ENCODE measurements at regions not wholly inside any gene's neighbourhood (a gene's known extent, or its start where the extent isn't known, plus 50 kb on each side); places are given as distances from the start of the nearest gene placed in this dataset.
"Not testable (repeated sequence)": the region's sequence is repeated elsewhere in the genome, so short reads cannot be mapped to it uniquely, and the experiment has no call there.

DNA sequence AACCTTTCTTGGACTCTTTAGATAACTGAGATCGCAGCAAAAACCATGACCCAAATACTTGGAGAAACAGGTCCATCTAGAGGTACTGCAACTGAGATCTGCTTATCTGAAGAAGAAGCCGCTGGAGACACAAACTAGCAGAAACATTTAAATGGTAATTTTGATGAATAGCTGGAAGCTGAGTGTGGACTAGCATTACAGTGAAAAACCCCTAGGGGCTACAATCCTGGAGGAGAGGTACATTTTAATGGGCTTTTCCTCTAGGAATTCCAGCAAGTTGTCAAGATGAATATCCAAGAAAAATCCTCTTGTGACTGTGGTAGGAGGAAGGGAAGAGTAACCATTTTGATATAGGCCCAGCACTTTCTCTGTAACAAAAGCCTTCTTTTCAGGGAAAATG is 592.5 kb upstream of the GRIA3 start:
- DNase-seq = no peak

DNA sequence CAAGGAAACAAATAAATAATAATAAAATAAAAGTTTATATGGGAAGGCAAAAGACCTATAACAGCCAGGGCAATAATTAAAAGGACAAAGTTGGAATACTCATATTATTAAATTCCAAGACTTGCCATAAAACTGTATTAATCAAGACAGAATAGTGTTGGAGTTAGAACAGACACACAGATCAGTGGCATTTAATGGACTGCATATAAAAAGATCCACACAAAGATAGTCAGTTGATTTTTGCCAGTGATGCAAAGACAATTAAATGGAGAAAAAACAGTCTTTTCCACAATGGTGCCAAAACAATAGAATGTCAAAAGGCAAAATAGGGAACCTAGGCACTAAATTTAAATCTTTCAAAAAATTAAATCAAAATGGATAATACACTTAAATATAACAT is 587.1 kb upstream of the GRIA3 start:
- no peak for DNase-seq

DNA sequence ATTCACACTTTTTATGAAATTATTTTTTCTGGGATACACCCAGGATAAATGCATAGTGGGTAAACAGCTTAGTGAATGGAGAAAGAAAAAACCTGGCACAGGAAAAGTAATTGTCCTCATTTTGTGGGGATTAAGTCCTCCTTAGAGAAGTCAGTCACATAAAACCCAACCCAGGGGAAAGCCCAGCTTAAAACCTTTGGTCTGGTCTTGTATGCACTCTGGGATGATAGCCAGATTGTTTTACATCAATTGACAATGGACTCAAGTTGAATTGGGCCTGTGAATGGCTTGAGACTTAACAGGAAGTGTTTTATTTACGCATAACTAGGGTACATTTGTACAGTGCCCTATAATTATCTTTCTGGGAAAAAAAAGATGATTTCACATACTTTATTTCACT is 561.3 kb upstream of the GRIA3 start:
- no peak for DNase-seq

DNA sequence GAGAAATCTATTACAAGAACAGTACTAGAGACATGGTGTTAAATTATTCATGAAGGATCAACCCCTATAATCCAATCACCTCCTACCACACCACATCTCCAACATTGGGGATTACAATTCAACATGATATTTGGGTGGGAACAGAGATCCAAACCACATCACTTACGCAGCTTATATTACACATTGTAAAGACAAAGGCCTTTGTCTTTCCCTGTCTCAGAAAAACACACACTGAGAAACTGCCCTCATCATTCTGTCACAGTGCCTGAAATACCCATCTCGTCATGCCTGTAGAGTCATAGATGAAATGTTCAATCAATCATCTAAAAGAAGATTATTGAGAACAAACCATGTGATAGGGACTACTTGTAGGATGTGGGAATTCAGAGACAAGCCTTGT is 558.8 kb upstream of the GRIA3 start:
- DNase-seq = no peak

DNA sequence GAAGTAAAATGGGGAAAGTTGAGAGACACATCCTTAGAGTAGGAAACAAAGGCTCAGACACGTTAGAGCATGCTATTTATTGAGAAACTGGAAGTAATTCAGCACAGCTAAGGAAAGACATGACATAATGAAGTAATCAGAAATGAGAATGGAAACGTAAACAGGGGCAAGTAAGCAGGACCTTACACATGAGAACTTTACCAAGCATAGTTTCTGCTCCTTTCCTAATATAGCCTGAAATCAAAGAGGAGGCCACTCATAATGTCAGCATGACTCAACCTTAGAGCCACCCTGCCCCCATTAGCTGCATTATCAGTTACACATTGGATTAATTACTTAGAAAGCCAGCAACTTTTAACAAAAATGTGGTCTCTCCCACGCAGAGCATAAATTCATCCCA is 558.3 kb upstream of the GRIA3 start:
- DNase-seq = no peak

DNA sequence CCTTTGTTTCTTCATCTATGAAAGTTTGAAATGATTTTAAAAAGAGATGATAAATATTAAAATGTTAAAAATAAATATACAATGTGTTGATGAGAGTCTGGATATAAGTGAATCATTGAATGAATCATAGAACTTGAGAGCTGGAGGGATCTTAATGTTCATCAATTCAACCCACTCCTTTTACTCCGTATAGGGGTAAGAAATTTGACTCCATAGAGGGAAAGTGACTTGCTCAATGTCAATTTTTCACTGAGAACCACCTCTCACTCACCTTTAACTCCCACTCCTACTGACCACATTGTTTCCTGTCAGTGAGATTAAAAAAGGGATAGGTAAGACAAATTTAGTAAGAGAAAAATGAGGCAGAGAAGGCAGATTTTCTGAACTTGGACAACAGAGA is 557.2 kb upstream of the GRIA3 start:
- no peak for DNase-seq

DNA sequence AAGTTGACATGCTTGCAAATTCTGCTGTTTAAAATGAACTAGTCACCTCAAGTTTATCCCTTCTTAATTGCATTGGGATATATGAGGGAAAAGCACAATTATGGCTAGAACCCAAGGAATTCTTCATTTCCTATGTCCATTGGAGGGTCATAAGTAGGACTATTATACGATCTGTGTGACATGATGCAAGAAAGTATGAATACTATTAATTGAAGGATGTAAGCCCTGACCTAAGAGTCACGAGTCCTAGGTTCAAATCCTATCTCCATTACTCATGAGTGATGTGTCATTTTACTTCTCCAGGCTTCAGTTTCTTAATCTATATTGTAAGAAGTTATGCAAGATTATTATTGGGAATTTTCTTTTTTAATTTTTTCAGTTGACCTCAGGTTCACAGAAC is 542.9 kb upstream of the GRIA3 start:
- DNase-seq = no peak

DNA sequence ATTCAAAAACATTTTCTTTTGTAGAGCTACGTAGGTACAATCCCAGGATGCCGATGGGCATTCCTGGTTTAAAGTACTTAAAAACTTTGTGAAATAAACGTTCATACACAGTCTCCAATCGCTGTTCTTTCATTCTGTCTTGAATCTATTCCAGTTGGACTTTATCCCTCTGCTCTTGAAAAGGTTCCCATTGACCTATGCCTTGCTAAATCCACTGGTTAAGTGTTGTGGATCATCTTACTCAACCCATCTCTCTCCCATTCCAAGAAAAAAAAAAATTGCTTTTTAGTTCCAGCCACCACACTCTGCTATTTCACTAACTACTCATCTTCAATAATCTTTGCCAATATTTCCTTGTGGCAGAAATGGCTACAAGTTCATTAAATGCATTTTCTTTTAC is 542.3 kb upstream of the GRIA3 start:
- DNase-seq = no peak

DNA sequence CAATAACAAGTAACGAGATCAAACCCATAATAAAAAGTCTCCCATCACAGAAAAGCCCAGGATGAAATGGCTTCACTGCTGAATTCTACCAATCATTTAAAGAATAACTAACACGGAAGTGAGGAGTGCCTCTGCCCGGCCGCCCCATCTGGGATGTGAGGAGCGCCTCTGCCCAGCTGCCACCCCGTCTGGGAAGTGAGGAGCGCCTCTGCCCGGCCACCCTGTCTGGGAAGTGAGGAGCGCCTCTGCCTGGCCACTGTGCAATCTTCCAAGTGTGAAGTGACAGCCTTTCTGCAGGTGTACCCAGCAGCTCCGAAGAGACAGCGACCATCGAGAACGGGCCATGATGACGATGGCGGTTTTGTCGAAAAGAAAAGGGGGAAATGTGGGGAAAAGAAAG is 528.8 kb upstream of the GRIA3 start:
- not testable (repeated sequence) for DNase-seq

DNA sequence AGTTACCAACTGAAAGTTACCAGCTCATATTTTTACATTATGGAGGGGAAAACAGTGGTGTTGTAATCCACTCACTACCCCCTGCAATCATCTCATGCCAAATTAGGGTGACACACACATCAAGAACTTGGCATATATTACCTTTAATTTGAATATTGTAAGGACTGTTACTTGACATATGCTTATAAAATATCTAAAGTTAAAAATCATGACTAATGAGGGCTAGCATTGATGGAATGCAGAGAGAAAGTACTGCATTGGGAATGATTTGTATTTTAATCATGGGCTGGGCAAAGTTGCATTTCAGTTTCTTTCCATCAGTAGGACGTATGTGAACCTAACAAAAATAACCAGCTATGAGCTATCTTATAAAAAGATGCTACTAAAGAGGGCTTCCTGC is 517.5 kb upstream of the GRIA3 start:
- DNase-seq = no peak

DNA sequence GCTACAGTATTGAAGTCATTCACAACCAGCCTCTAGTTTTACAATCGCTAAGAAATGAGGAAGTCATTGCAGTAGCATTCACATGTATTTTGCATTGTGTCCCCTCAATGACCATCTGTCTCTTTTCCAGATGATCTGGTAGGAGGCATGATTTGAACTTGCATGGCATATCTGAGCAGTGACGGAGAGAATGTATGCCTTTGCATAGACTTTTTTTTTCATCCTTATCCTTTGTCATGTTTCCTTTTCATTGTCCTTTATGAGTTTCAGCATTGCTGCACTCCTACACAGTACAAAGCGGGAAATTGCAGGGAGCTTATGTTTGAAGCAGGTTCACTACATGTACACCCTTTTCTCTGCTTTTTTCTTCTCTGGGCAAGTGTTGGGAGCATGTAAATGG is 516.4 kb upstream of the GRIA3 start:
- DNase-seq = no peak

DNA sequence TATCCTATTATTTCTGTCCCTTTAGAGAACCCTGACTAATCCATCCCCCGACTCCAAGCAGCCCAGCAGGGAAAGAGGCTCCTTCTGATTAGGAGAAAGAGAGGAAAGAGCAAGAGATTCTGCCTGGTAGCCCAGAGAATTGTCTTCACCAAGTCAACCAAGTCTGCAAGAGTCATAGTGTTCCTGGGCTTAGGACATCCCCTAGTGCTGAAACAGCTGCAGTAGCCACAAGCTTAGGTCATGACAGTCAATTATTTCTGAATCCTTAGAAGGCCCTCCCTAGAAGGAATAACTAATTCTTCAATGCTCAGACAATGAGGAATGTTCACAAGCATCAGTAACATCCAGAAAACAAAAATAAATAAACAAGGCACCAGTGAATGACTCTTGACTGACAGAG is 480.3 kb upstream of the GRIA3 start:
- no peak for DNase-seq

DNA sequence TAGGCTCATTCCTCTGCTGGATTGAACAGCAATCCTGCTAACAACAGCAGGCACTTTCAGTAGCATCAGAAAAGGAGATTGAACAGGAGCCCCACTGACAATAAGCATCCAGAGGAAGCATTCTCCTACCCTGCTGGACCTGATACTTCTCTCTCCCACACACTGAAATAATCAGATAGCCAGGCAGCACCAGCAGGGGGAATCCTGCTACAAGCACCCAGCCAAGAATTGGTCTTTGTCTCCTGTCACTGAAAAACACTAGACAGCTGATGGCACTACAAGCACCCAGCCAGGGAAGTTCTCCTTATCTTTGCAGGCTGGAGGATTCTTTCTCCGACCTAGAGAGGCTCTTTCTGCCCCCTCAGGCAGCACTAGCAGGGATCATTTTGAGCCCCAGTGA is 444.3 kb upstream of the GRIA3 start:
- no peak for DNase-seq

DNA sequence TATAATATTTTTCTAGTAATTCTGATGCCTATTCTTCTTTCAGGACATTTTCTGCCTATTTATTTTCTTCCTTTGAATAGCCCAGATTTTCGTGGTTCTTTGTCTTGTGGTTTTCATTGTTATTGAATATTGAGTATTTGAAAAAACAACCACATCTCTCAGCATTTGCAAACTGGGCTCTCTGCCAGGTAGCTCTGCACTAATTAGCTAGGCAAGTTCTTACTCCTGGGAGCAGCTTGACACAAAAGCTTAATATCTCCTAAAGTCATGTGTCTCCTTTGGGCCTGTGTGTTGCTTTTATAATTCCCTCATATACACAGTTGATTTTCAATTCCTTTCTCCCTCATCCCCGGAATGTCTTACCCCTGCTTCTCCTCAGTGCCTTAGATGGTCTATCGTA is 413.5 kb upstream of the GRIA3 start:
- DNase-seq = no peak

DNA sequence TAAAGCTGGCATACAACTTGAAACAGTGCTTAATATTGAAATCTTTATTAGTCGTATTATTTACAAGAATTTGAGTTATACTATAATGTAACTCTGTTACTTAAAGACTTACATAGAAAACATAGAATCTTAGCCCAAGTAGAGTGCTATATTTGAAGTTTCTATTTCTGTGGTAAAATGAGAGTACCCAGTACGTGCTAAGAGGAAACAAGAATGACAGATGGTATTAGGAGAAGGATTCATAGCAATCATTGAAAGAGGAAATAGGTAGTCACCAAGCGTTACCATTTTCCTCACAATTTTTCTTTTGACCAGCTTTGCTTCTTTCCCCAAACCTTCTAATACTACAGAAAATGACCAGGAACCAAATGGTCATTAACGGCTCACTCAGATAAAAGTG is 412.1 kb upstream of the GRIA3 start:
- no peak for DNase-seq

DNA sequence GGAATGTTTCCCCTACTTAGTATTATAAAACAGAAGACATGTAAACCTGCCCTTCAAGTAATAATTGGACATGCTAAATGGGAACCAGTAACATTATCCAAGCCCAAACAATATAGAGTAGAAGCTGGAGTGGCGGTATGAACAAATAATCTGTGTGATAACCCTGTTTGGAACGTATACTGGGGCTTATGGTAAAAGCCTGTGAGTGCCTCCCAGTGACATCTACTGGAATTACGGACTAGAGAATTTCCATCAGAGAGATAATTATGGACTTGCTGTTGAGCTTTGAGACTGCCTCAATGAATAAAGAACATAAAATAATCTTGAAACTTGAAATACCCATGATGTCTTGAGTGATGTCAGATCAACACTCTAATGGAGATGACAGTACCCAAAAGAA is 406.3 kb upstream of the GRIA3 start:
- no peak for DNase-seq

DNA sequence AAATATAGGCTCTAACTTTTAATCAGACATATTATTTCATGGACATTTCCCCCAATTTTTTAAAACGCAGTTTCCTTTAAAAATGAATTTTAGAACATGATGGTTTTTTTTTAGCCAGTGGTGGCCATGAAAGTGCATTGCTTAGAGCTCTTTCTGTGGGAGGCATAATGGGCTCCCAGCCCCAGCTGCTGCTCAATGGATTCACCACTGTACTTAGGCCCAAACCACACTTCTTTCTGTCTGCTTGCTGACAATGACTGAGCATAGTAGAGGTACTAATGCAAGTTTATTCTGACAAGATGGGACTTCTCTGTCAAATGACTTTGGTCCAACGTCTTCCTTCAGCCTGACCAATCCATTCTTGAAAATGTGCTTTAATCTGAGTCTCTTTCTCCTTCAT is 400.2 kb upstream of the GRIA3 start:
- DNase-seq = no peak

DNA sequence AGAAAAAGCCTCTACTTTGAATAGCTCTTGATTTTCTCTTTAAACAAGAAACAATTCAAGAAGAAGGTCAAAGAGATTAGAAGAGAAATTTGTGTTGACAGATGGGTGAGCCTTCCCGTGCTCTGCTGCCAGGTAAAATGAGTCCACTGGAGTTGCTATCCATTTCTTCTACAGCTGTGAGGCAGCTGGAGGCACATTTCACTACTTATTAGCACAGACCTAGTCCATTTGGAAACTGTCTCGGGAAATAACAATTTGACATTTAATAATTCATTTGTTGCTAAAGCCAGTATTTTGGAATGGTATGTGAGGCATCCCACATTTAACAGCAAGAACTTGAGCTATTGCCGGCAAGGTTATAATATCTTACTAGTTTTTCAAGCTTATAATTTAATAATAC is 396.8 kb upstream of the GRIA3 start:
- DNase-seq = no peak

DNA sequence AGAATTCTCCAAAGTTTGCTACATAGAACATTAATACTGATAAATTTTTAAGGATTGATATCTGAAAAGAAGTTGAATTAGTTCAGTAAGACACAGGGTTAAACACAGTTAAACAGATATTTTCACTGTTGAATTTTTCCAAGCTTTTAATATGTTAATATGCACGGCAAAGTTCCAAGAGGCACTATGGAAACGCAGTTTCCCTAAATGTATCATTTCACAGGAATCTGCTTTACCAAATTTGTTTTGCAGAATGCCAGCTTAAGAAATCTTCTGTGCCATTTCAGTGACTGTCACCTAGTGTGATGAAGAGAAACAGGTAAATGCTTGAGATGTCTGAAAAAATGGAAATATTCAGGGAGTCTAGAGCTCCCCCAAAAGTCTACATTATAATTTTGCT is 395.9 kb upstream of the GRIA3 start:
- no peak for DNase-seq

DNA sequence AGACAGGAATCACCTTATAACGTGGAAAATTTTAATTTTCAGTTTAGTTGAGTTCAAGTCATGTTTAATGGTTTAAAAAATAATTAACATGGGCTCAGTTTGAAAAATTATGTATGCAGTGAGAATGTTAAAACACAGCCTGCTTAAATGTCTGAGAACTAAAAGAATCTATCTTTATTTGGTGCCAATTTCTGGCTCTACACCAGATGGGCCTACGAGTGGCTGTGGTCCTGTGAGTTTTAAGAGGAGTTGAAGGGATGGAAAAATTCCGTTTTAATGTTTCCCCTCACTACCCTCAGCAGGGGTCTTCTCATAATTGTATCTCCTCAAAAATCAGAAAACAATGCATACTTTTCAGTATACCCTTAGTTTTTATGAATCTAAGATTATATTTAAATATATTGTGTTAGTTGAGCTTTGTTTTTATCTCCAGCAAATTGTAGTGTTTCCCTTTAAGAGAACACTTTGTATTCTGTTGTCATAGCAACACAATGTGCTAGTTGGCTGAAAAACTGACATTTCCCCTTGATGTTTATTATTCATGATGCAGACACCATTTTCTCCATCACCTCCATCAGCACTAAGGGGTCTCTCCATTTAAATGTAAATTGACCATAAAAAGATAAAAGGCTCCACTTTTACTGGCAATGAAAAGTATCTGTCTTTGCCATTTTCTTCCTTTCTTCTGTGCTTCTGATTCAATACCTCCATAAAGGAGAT is 393.5 kb upstream of the GRIA3 start:
- no peak for DNase-seq

DNA sequence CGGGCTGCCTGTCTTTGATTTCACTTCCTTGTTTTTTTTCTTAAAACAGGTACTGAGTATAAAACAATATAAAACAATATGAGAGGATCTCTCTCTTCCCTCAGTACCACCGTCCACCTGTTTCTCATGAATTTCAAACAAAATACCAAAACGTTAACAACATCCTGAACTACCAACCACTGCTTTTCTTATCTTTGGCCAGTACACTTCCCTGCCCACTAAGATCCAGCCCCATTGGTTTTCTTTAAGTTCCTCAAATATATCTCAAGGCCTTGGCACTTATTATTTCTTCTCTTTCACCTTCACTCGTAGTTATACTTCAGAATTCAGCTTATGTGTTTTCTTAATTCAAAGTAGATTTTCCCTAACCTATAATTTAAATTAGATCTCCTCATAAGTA is 370.2 kb upstream of the GRIA3 start:
- no peak for DNase-seq

DNA sequence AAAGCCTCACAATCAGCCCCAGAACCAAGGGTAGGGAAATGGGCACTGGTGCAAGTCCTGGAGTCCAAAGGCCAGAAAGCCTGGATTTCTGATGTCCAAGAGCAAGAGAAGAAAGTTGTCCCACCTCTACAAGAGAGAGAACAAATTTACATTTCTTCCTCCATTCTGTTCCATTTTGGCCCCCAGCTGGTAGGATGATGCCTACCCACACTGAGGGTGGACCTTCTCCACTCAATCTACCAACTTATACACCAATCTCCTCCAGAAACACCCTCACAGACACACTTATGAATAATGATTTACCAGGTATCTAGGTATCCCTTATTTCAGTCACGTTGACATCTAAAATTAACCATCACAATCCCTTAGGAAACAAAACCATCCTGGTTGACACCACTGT is 367.8 kb upstream of the GRIA3 start:
- no peak for DNase-seq

DNA sequence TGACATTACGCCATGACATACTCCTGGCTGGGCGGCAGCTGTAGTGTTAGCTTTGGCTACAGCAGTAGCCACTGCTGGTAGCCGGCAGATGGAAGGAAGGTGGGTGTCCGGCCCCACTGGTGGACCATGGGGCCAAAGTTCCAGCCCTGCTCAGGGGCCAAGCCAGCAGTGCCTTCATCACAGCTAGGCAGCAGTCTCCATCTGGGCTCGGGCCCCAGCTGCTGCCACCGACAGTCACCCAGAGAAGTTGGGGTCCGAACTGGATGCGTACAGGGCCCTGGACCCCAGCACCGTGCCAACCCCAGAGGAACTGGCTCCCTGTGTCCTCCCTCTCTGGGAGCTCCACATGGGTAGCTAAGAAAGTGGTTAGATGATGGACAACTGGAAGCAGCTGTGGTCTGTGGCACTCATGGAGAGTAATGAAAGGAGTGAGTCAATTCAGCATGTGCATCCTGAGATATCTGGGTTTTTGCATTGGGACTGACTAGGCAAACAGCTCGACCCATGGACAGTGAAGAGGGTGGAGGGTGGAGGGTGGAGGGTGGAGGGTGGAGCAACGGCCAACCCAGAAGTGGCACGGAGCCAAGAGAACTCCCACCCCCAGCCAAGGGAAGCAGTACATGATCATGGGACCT is 366.6 kb upstream of the GRIA3 start:
- no peak for DNase-seq

DNA sequence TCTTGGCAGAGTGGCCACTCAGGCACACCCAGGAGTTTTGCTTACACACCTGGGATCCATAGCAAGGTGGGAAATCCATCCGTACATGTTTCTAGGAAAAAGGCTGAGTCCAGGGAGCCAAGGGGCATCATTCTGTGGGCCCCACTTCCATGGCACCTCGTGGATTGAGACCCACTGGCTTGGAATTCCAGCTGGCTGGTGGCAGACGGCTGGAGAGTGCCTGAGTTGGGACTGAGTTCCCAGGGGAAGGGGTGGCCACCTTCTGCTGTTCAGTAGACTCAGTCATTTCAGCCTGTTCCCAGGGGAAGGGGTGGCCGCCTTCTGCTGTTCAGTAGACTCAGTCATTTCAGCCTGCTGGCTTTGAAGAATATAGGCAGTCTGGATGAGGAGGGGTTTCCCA is 366.0 kb upstream of the GRIA3 start:
- no peak for DNase-seq

DNA sequence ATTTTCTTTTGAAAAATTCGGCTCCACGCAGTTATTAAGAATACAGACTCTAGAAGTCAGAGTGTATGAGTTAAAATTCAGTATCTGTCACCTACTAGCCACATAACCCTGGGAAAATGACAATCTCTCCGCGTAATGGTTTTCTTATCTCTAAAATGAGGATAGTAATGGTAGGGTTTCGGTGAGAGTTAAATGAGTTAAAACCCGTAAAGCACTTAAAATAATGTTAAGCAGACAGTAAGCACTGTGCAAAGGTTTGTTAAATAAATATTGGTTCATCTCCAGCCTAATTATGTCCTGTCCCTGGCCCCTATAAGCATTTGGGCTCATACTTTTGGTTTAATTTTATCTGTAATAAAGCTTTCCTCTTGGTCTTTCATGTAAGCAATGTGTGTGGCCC is 350.8 kb upstream of the GRIA3 start:
- DNase-seq = no peak

Data from GF-D8 (cell line).